AG09309 (cell line): ENCODE measurements at regions not wholly inside any gene's neighbourhood (a gene's known extent, or its start where the extent isn't known, plus 50 kb on each side); places are given as distances from the start of the nearest gene placed in this dataset.

Experiments used
- DNase-seq: peaks from one replicate; pipeline ENCODE4 v3.0.0-alpha.2; 2010; ENCODE audit warnings: low read depth
- H3K4me3 ChIP-seq: 2 replicates; pipeline ENCODE4 v1.5.1; 2011; ENCODE audit warnings: mild to moderate bottlenecking, low read depth, low read length, moderate library complexity; ENCODE audit not compliant: control insufficient read depth
- CTCF ChIP-seq: IDR thresholded peaks from 2 replicates; pipeline ENCODE4 v1.5.1; 2011; ENCODE audit warnings: mild to moderate bottlenecking, low read depth, low read length, inconsistent platforms; ENCODE audit not compliant: insufficient read depth, control insufficient read depth; ENCODE audit errors: missing control alignments

GRCh38 chrX:142742581-142742980, 283.1 kb upstream of the SPANXN4 start:
- H3K4me3 ChIP-seq: no peak overlapping the region
- no peak for TF ChIP-seq CTCF
- DNase-seq: no peak

- no peak for TF ChIP-seq CTCF
- no peak overlapping the region for H3K4me3 ChIP-seq
These were observed 292.4 kb upstream of the SPANXN4 start for GRCh38 chrX:142733327-142733726.

GRCh38 chrX:142711796-142712290, 313.9 kb upstream of the SPANXN4 start:
- DNase-seq: no peak
- no peak overlapping the region for H3K4me3 ChIP-seq
- TF ChIP-seq CTCF: no peak

More at GRCh38 chrX:142733327-142733726, 292.4 kb upstream of the SPANXN4 start:
- no peak for DNase-seq

- no peak for TF ChIP-seq CTCF
- no peak overlapping the region for H3K4me3 ChIP-seq
- DNase-seq: no peak
These were observed 323.0 kb upstream of the SPANXN4 start for GRCh38 chrX:142702749-142703148.

GRCh38 chrX:142688256-142688655, 337.5 kb upstream of the SPANXN4 start:
- no peak for TF ChIP-seq CTCF
- H3K4me3 ChIP-seq: no peak overlapping the region
- no peak for DNase-seq

- DNase-seq: no peak
- TF ChIP-seq CTCF: no peak
These were observed 339.0 kb upstream of the SPANXN4 start for GRCh38 chrX:142686653-142687283.

More at GRCh38 chrX:142686653-142687283, 339.0 kb upstream of the SPANXN4 start:
- H3K4me3 ChIP-seq: no peak overlapping the region
